ENCODE measurements at regions not wholly inside any gene's neighbourhood (a gene's known extent, or its start where the extent isn't known, plus 50 kb on each side); places are given as distances from the start of the nearest gene placed in this dataset.

DNA sequence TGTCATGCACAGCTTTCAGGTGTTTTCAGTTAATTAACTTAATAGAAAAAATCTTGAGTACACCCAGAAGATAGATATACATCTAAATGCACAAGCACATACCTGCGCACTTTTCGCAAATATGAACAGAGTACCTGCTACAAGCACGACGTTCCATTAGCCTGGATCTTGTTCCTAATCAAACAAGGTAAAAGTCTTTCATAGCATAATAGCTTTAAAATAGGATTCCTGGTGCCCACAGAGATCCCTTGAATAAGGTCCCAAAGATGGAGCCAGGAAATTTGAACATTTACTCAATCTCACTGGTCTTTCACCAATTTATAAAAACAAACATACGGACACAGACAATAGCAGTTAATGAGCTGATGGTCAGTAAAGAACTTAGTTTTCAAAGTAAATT, 689.8 kb upstream of the CHORDC1 start:
- DNase-seq: no peak

DNA sequence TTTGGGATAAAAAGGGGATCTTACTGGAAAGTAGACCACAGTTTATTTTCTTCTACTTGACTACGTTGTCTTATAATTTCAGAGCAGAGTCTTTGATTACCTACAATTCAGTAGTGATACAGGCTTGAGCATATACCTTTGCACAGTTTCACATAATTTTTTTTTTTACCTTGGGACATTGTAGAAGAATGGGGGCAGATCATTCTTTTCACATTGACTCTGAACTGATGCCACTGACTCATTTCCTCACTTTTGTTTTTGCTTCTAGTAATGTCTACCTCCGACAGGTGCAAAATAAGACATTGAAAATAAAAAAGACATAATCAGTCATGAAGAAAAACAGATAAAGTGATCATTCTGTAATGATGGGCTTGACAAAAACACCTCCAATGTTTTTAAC, 688.3 kb upstream of the CHORDC1 start:
- no peak for DNase-seq

DNA sequence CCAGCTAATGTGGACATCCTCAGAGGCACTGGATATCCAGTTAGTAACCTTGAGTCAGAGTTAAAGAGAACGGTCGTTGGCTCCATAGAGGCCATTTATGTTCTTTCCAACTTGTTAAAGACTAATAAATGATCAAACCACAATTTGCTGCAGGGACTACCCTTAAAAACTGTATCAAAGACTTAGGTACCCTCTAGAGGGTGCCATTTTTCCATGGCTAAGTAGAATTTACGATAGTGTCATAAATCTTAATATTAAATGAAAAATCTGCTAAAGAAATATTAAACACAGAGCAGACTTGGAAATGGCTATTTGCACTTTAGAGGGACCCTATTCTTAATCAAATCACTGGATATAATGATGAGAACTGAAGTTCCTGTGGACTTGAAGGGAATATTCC, 685.2 kb upstream of the CHORDC1 start:
- DNase-seq: no peak

DNA sequence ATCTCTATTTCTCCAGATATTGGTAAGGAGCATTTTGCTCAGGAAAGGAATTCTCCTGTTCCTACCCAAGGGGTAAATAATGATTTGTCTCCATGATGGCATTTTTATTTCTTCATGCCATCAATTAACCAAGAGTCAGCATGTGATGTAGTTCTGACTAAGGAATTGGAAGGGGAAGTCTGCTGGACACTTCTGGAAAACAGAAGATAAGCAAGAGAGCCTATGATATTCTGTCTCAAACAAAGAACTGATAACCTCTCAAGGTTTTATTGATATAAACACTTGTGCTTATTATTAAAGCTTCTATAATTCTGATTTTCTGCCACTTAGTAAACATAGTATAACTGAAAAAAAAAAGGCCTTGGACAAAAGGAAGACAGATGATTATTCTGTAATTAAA, 673.0 kb upstream of the CHORDC1 start:
- DNase-seq: no peak

DNA sequence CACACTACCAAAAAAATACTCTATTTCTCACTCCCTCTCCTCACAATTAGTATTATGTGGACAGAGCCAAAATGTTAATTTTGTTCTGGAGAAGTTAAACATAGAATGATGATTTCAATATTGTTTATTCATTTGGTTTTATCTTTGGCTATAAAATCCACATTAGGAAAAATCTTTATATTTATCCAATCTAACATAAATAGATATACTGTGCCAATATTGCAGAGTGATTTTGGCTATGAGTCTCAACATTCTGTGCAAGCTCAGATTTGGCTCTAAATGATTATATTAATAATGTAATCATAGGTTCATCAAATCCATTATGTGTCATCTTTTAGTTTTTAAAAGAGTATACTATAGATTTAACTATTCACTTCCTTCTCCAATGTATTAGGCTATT, 667.5 kb upstream of the CHORDC1 start:
- no peak for DNase-seq

DNA sequence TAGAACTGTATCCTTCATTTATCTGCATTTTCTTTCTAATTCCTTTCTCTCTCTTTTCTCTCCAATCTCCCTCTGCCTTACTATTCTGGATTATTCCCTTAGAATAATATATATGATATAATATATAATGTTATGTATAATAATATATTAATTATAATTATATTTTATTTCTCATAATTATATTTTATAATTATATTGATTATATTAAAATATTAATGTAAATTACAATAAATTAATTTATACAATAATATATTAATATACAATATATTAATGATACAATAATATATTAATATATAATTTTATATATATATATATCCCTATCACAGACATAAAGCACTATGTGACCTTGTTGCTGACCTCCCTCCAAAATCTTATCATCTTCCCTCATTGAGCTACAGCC, 661.3 kb upstream of the CHORDC1 start:
- DNase-seq: no peak

DNA sequence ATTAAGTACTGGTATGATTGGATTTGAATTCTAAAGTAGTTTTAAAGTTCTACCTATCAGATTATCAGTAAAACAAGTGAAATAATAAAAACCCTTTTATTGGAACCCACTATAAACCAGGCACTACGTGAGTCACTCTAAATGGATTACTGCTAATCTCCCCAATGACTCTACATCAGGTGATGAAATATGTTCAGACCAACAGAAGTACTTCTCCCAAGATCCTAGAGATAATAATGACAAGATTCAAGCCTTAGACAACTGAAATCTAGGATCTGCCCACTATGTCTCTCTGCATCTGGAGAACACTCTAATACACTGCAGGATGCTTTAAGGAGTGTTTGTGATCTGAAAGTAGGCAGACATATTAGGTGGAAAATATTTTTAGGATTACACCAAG, 652.1 kb upstream of the CHORDC1 start:
- DNase-seq: no peak

DNA sequence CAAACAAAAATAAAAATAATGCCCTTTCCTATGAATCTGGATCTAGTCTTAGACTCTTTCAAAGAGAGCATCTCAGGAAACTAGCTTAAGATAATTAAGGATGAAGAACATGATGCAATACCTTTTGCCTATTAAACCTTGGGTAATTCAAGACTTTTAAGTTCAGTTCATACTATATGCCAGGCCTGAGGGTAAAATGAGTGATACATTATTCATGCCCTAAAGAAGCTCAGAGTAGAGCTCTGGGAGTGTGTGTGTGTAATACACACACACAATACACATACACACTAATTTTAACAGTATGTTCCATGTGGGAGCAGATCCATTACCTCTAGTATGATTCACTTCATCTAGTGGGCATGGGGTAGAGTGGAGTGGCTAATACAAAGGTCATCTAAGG, 651.4 kb upstream of the CHORDC1 start:
- no peak for DNase-seq

DNA sequence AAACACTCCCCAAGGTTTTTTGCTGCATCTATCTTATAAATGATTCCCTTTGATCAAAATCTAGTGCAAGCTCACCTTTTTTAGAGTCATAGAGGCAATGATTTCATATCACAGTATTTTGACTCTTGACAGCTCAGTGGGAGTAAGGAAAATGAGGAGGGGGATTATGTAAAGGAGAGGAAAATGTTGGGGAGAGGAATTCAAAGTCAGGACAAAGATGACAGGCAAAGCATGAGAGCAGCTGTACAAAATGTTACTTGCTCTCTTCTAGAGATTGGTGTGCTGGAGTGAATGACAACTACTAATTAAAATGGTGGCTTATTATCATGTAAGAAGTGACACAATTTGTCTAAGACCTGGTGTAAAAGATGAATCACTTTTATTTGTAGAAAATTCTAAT, 644.6 kb upstream of the CHORDC1 start:
- DNase-seq: no peak

DNA sequence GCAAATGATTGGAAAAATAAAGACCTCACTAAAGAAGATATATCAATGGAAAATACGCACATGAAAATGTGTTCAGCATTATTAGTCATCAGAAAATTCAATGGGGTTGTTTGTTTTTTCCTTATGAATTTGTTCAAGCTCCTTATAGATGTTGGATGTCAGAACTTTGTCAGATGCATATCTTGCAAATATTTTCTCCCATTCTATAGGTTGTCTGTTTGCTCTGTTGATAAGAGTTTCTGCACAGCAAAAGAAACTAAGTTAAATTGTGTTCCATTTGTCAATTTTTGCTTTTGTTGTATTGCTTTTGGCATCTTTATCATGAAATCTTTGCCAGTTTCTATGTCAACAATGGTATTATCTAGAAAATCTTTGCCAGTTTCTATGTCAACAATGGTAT, 633.9 kb upstream of the CHORDC1 start:
- DNase-seq: no peak

DNA sequence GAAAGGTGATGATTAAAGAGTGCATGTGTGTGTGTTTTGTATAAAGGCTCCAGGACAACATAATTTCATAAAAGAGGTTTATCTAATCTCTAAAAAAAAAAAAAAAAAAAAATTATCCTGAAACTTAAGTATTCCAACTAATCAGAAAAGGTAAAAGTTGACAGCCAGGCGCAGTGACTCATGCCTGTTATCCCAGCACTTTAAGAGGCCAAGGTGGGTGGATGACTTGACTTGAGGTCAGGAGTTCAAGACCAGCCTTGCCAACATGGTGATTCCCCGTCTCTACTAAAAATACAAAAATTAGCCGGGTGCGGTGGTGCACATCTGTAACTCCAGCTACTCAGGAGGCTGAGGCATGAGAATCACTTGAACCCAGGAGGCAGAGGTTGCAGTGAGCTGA, 632.7 kb upstream of the CHORDC1 start:
- DNase-seq: no peak

DNA sequence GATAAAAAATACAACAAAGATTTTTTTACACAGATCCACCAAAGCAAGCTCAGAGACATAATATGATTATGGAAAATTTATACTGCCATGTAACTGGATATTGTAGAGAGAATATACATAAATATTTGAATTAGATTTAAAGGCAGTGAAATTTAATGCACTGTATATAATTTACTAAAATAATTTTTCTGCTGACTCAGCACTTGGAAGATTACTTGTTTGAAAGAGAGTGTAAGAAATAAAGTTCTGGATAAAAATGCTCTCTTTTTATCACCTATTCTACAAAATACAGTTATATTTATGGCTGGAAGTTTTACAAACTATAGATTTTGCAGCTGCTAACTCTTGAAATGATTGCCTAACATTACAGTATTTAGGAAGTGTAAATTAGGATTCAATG, 628.3 kb upstream of the CHORDC1 start:
- no peak for DNase-seq

DNA sequence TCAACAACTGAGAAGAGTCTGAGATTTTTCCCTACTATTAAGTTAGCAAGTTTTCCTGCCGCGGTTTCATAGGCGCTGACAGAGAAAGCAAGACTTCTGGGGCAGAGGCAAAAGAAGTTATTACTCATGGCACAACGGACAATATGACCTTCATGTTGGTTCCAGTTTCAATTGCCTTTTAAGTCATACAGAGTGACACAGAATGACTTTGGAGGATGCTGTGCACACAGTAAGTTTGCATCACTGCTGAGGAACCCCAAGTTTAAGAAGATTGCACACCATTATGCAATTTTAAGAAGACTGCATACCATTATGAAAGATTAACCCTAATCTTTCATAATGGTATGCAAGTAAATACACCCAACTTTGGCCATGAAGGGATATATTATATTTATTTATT, 626.5 kb upstream of the CHORDC1 start:
- no peak for DNase-seq

DNA sequence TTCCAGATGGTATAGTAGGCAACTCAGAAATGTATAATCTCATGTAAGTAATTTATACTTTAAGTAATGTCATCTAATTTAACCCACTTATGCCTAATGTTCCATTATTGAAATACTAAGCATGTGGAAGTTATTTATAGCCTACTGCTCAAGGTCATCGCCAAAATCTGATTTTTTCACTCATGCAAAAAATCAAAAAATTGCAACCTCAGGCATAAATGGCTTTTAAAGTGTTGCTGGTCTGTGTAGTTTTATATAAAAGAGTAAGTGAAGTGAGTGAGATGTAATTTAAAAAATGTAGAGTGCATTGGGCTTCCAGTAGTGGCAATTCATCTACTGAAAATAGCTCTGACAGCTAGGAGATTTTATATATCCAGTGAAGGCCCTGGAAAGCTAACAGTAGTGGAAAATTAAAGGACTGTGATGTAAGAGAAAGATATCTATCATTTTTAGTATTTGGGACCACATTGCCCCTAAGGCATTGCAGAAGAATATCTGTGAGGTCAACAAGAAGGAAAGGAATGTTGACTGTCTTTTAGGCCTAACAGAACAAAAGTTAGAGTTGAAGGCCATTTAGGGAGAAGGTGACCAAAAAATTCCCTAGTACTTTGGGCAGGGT, 624.5 kb upstream of the CHORDC1 start:
- DNase-seq: no peak

DNA sequence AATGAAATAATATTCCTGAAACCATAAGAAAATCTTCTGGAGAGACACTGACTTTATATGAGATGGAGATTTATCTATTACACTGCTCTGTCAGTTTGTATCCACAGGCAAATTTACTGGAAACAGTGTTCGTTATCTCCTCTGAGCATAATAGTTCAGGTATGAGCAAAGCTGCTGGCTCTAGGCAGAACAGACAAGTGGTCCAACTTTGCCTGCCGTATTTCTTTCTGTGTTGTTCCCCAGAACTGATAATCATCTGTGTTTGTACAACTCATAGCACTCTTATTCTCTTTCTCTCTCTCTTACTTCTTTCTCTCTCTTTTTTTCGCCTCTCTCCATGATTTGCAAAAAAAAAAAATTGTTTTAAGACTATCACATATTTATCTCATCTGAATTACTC, 623.8 kb upstream of the CHORDC1 start:
- DNase-seq: no peak

DNA sequence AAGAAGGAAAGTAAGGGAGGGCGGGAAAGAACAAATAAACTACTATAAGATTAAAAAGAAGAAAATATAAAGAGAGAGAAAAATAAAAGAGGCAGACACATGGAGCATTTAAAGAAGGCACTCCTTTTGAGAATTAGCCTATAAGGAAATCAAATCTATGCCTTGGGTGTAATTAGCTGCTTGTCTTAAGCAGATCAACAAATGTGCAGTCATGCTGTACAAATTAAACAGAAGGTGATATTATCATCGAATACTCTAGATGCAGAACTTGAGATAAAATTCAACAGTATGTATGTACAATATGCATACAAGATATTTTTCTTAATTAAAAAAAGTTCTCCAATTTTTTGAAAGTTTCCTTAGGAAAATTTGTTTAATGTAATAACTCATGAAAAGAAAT, 623.0 kb upstream of the CHORDC1 start:
- DNase-seq: no peak

DNA sequence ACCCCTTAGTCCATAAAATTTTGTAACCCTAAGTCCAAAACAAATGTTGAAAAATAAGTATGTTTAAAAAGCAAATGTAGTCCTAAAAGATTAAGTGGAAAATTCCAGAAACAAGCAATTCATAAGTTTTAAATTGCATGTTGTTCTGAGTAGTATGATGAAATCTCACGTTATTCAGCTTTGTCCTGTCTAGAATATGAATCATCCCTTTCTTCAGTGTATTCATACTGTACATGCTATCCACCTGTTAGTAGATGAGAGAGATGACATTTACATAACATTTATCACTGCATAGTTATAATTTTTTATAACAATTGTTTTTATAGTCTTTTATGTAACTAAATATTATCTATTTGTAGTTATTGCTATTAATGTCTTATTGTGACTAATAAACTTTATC, 622.3 kb upstream of the CHORDC1 start:
- DNase-seq: no peak

DNA sequence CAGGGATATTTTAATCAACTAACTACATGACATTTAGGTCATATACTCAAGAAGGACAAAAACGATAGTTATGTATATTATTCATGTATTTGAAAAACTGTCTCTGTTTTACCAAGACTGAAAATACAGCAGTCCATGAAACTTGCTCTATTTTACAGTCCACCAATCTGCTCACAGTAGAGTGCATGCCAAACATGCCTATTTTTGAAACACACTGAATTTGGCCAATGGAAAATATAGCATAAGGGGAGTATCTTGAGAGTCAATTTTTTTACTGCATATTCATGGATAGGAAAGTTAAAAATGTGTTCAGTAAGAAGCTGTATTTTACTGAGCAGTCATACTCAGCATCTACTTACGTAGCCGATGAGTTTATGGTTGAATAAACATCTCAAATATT, 621.2 kb upstream of the CHORDC1 start:
- DNase-seq: no peak

DNA sequence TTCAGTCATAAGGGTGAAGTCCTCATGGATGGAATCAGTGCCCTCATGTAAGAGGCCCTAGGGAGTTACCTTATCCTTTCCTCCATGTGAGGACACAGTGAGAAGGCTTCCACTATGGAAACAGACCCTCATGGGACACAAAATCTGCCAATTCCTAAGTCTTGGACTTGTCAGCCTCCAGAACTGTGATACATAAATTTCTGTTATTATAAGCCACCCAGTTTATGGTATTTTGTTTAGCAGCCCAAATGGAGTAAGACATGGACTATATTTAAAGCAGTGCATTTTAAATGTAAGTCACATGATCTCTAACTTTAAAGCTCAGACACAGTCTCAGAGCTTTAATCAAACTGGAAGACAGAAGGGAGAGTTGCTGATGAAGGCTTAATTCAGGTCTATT, 619.8 kb upstream of the CHORDC1 start:
- DNase-seq: no peak

DNA sequence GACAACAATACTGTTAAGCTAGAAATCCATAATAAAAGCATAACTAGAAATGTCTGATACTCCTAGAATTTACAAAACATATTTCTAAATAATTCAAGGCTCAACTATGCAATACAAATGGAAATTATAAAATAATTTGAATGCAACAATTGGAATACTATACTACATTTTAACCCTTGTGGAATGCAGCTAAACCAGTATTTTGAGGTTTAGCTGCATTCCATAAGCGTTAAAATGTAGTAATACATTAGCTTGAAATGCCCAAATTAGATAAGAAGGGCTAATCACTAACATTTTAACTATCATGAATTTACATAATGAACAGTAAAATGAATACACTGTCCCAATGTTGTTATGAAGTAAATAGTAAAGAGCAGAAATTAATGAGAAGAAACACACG, 617.2 kb upstream of the CHORDC1 start:
- DNase-seq: no peak

DNA sequence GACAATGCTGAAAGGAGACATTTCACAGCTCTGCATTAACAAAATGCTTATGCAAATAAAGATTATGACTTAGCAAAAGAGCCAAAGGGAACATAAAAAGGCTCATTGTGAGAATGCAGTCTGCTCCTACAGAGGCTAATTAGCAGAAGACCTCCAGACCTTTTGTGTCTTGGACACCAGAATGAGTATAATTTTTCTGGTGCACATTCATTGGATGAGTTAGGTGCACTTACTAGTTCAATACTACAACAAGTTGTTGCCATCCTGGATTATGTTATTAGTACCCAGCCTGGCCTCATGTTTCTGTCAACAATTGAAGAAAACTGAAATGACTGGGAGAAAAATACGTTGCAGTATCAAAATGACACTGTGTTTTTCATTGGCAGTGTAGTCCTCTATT, 613.2 kb upstream of the CHORDC1 start:
- DNase-seq: no peak

DNA sequence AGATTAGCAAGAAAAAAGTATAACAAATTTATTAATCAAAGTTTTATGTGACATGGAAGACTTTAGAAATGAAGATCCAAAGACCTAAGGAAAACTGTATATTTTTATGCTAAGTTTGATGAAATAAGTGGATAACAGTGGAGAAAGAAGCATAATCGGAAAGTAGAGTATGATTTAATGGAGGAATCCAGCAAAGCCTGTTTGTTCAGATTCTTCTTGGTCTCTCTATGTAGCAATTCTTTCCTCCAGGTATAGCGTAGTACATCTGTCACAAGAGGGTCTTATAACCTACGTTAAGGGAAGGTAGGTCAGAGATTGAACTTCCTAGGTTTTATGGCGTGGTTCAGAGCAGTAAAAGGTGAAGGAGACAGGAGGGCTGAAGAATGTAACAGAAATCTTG, 600.6 kb upstream of the CHORDC1 start:
- DNase-seq: no peak

DNA sequence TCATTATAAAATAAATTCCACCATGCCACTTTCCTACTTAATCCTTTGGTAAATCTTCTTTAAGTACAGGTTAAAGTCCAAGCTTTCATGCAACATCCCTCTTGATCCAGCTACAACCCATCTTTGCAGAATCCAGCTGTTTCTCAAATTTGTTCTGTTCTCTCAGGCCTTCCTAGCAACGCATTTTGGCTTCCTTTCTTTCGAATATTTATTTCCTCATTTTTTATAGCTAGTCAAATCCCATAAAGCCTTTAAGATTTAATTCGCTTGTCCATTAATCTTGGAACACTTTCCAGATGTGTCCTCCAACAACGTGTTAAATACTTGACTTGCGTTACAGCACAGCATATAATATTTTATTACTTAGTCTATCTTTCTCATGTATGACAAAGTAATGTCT, 600.1 kb upstream of the CHORDC1 start:
- DNase-seq: no peak

DNA sequence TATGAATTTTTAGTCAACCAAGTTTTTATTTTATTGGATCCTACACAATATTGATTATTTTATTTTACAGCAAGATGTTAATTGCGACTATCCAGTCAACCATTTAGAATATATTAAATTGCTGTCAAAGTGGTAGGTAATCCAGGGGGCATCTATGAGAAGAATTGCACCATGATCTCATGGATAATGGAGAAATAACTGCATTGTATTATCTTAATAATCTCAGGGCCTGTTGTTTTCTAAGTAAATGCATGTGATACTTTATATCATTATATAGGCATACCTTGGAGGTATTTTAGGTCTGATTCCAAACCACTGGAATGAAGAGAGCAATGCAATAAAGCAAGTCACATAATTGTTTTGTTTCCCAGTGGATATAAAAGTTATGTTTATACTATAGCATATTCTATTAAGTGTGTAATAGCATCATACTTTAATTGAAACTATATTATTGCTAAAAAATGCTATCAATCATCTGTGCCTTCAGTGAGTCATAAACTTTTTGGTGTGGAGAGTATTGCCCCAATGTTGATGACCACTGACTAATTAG, 595.4 kb upstream of the CHORDC1 start:
- DNase-seq: no peak

DNA sequence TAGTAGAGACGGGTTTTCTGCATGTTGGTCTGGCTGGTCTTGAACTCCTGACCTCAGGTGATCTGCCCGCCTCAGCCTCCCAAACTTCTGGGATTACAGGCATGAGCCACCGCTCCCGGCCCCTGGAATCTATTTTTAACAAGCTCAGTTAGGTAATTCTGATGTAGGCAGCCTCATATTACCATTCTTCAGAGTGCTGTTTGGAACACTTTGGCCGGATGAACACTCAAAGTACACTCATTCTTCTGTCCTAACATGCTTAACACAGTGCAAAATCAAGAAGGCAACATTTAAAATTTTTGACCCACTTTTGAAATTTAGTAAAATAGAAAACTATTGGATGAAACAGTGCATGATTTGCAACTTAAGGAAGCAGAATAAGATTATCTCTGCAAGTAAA, 586.7 kb upstream of the CHORDC1 start:
- DNase-seq: no peak

DNA sequence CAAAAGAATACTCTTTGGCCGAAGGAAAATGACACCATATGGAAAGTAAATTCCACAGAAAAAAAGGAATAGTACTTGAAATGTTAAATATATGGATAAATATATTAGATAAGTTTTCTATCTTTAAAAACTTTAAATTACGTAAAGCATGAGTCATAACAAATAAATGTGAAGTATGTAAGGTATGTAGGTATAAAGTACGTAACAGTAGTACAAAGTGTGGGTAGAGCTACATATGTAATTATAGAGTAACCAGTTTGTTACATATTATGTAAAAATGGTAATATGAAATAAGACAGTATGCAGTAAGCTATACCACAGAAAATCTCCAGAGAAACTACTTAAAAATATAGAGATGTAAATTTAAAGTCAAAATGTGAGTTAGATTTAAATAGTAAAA, 582.3 kb upstream of the CHORDC1 start:
- DNase-seq: no peak
